DND-41 (cell line): ENCODE measurements at regions not wholly inside any gene's neighbourhood (a gene's known extent, or its start where the extent isn't known, plus 50 kb on each side); places are given as distances from the start of the nearest gene placed in this dataset.

Experiments
- EZH2 ChIP-seq: IDR thresholded peaks from 3 replicates; pipeline ENCODE4 v1.6.1; 2012; ENCODE audit warnings: borderline replicate concordance, low read depth, mild to moderate bottlenecking, moderate library complexity, low read length, inconsistent platforms; ENCODE audit not compliant: severe bottlenecking
- TF ChIP-seq, protein P1 (sequence below): IDR thresholded peaks from 2 replicates; pipeline ENCODE4 v1.5.1; 2012; ENCODE audit warnings: borderline replicate concordance, low read length, moderate library complexity, mild to moderate bottlenecking; ENCODE audit not compliant: poor library complexity, severe bottlenecking; ENCODE audit errors: extremely low read depth

DNA sequence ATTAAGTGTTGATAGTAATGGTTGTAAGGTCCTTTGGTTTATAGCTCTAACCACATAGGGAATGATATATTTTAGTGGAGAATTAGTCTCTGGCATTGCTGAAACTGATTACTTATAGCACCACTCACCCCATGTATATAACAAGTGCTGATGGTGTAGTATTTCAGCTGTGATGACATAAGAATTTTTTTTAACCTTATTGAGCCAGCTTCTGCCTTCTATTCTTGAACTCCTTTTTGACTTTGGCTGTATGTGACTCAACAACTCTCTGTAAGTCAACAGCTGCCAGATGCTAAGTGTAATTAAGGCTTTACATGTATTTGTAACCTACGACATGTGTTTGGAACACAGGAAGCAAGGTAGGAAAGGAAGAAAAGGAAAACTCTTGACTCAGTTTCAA is 929.6 kb upstream of the WWC1 start:
- TF ChIP-seq, protein P1, sequence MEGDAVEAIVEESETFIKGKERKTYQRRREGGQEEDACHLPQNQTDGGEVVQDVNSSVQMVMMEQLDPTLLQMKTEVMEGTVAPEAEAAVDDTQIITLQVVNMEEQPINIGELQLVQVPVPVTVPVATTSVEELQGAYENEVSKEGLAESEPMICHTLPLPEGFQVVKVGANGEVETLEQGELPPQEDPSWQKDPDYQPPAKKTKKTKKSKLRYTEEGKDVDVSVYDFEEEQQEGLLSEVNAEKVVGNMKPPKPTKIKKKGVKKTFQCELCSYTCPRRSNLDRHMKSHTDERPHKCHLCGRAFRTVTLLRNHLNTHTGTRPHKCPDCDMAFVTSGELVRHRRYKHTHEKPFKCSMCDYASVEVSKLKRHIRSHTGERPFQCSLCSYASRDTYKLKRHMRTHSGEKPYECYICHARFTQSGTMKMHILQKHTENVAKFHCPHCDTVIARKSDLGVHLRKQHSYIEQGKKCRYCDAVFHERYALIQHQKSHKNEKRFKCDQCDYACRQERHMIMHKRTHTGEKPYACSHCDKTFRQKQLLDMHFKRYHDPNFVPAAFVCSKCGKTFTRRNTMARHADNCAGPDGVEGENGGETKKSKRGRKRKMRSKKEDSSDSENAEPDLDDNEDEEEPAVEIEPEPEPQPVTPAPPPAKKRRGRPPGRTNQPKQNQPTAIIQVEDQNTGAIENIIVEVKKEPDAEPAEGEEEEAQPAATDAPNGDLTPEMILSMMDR, result no peak
- no peak for TF ChIP-seq EZH2
